GM12864 (cell line): ENCODE measurements at regions not wholly inside any gene's neighbourhood (a gene's known extent, or its start where the extent isn't known, plus 50 kb on each side); places are given as distances from the start of the nearest gene placed in this dataset.

Experiments
- DNase-seq: peaks from one replicate; pipeline ENCODE4 v3.0.0-alpha.2; 2011; ENCODE audit warnings: low read depth
- H3K4me3 ChIP-seq: 2 replicates; pipeline ENCODE4 v1.5.1; 2011; ENCODE audit warnings: mild to moderate bottlenecking, low read depth, low read length, control low read depth
- CTCF ChIP-seq: IDR thresholded peaks from 2 replicates; pipeline ENCODE4 v1.5.1; 2011; ENCODE audit warnings: low read depth, mild to moderate bottlenecking, moderate library complexity, low read length, control low read depth, inconsistent platforms; ENCODE audit errors: missing control alignments

- H3K4me3 ChIP-seq, result no peak overlapping the region
- no peak for TF ChIP-seq CTCF
- no peak for DNase-seq
These were observed 70.4 kb downstream of the RCN1 start for GRCh38 chr11:32161293-32161692.

GRCh38 chr11:32162351-32162750, 71.5 kb downstream of the RCN1 start:
- no peak for TF ChIP-seq CTCF
- no peak overlapping the region for H3K4me3 ChIP-seq
- no peak for DNase-seq

- TF ChIP-seq CTCF, result no peak
- H3K4me3 ChIP-seq, result no peak overlapping the region
- no peak for DNase-seq
These were observed 72.0 kb downstream of the RCN1 start for GRCh38 chr11:32162906-32163305.

GRCh38 chr11:32163557-32163956, 72.7 kb downstream of the RCN1 start:
- H3K4me3 ChIP-seq, result no peak overlapping the region
- TF ChIP-seq CTCF, result no peak
- DNase-seq, result no peak

- no peak for DNase-seq
- TF ChIP-seq CTCF, result no peak
These were observed 74.0 kb downstream of the RCN1 start for GRCh38 chr11:32164836-32165235.

GRCh38 chr11:32168924-32169323, 78.0 kb downstream of the RCN1 start:
- no peak overlapping the region for H3K4me3 ChIP-seq
- no peak for TF ChIP-seq CTCF
- DNase-seq, result no peak

More at GRCh38 chr11:32164836-32165235, 74.0 kb downstream of the RCN1 start:
- no peak overlapping the region for H3K4me3 ChIP-seq

- H3K4me3 ChIP-seq, result no peak overlapping the region
- no peak for DNase-seq
- no peak for TF ChIP-seq CTCF
These were observed 80.6 kb downstream of the RCN1 start for GRCh38 chr11:32171445-32171844.
